ENCODE measurements at regions not wholly inside any gene's neighbourhood (a gene's known extent, or its start where the extent isn't known, plus 50 kb on each side); places are given as distances from the start of the nearest gene placed in this dataset.

DNA sequence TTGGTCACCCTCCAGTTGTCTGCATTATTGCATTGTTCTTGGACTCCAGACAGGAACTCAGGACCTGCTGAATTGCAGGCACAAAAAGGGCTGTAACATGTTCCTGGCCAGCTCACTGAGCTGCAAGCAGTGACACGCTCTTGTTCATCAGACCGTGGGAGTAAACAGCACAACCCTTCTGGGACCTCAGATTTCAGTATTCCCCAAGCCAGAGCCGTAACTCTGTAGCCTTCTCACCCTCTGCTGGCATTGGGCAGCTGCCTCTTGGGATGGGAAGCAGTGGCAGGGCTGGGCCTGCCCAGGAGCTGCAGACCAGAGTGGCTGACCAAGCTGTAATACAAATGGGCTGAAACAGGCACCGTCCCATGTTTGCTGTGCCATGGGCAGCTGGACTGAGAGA is 607.1 kb upstream of the BCHE start:
- H3K9me3 ChIP-seq (replicated peaks in 1 of 2; ENCODE audit: control insufficient read depth in 1 of 2, insufficient read depth in 1 of 2, low read length in 2 of 2) = peaks cover 5 to 20% of the 10 kb centered on the region in 2 donors
- no peak overlapping the region for H3K27ac Mint-ChIP-seq
- no peak overlapping the region for H3K9ac ChIP-seq (ENCODE audit: insufficient read depth, low read length, poor library complexity, severe bottlenecking)
- no peak overlapping the region for H3K4me3 ChIP-seq (replicated peaks in 1 of 3; ENCODE audit: low read depth in 2 of 3, low read length in 3 of 3)
- no peak overlapping the region for H2AFZ ChIP-seq (ENCODE audit: insufficient read depth, low read depth, low read length, poor library complexity, severe bottlenecking)
- H4K20me1 ChIP-seq (ENCODE audit: insufficient read depth, low read length) = no peaks in the 10 kb centered on the region
- no peaks in the 10 kb centered on the region for H3K4me1 Mint-ChIP-seq
- intact Hi-C loops (cut with micrococcal nuclease) = no loop called here
- H3K4me1 ChIP-seq (ENCODE audit: control insufficient read depth in 1 of 2, insufficient read depth in 2 of 2, low read length in 2 of 2) = no peaks in the 10 kb centered on the region
- H3K4me2 ChIP-seq (replicated peaks; ENCODE audit: extremely low read depth, low read length, poor library complexity, severe bottlenecking) = no peak overlapping the region
- H3K27me3 Mint-ChIP-seq (ENCODE audit: low read depth in 3 of 3) = peaks cover 0 to 1% (median 0%) of the 10 kb centered on the region in 3 donors
- no peaks in the 10 kb centered on the region for H3K27me3 ChIP-seq (ENCODE audit: control insufficient read depth in 2 of 2, insufficient read depth in 2 of 2, low read length in 2 of 2)
- H3K36me3 ChIP-seq (replicated peaks in 1 of 2; ENCODE audit: control insufficient read depth in 1 of 2, insufficient read depth in 2 of 2, low read length in 2 of 2) = no peaks in the 10 kb centered on the region
- TF ChIP-seq, protein P1, sequence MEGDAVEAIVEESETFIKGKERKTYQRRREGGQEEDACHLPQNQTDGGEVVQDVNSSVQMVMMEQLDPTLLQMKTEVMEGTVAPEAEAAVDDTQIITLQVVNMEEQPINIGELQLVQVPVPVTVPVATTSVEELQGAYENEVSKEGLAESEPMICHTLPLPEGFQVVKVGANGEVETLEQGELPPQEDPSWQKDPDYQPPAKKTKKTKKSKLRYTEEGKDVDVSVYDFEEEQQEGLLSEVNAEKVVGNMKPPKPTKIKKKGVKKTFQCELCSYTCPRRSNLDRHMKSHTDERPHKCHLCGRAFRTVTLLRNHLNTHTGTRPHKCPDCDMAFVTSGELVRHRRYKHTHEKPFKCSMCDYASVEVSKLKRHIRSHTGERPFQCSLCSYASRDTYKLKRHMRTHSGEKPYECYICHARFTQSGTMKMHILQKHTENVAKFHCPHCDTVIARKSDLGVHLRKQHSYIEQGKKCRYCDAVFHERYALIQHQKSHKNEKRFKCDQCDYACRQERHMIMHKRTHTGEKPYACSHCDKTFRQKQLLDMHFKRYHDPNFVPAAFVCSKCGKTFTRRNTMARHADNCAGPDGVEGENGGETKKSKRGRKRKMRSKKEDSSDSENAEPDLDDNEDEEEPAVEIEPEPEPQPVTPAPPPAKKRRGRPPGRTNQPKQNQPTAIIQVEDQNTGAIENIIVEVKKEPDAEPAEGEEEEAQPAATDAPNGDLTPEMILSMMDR (IDR thresholded peaks at IDR 0.05) = no peak
- H3K27ac ChIP-seq (ENCODE audit: low read depth in 1 of 2, low read length in 2 of 2) = no peak overlapping the region
- no peak for DNase-seq
- peaks cover 2 to 19% (median 6%) of the 10 kb centered on the region in 7 donors for H3K9me3 Mint-ChIP-seq
- 71% methylated on average over 4 of the region's 4 CpGs for WGBS (ENCODE audit: insufficient coverage)
- no peaks in the 10 kb centered on the region for H3K79me2 ChIP-seq (ENCODE audit: insufficient read depth, low read length)
- no peaks in the 10 kb centered on the region for H3K36me3 Mint-ChIP-seq
- H3K4me3 Mint-ChIP-seq = no peak overlapping the region

DNA sequence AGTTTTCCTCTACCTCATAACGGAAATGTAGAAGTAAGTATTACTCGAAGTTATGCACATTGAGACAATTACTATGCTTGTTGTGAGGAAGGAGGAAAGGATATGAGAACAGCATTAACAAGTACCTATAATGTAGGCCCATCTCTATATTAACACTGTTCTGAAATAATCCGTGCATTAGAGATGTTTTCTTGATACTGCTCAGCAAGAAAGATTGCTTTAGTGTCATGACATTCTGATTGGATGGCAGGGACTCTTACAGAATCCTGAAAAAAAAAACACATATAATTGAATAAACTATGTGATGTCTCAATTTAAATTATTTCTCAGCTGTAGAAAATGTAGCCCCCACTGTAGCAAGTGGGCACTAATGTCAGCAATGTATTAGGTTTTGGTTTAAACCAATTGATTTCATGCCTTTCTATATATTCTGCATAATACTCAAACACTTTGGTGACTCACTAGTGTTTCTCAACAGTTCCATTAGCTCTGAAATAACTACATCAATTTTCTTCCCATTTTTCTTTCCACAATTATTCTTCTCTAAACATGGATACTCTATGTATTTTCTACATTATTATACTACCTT is 598.3 kb upstream of the BCHE start:
- H2AFZ ChIP-seq (ENCODE audit: insufficient read depth, low read depth, low read length, poor library complexity, severe bottlenecking) = no peak overlapping the region

More for the DNA sequence above, 598.3 kb upstream of the BCHE start:
- TF ChIP-seq, protein P1 (IDR thresholded peaks at IDR 0.05) = no peak
- no peaks in the 10 kb centered on the region for H3K27me3 ChIP-seq (ENCODE audit: control insufficient read depth in 2 of 2, insufficient read depth in 2 of 2, low read length in 2 of 2)
- Mint-ChIP-seq H3K36me3 (no peaks in the 10 kb centered on the region), H3K4me1 (no peaks in the 10 kb centered on the region), H3K27ac (no peak overlapping the region), H3K4me3 (no peak overlapping the region), H3K27me3 (ENCODE audit: low read depth in 3 of 3) (no peaks in the 10 kb centered on the region), H3K9me3 (peaks cover 0 to 4% (median 0%) of the 10 kb centered on the region in 7 donors)
- no peaks in the 10 kb centered on the region for H3K36me3 ChIP-seq (replicated peaks in 1 of 2; ENCODE audit: control insufficient read depth in 1 of 2, insufficient read depth in 2 of 2, low read length in 2 of 2)
- H3K79me2 ChIP-seq (ENCODE audit: insufficient read depth, low read length) = no peaks in the 10 kb centered on the region
- no peaks in the 10 kb centered on the region for H3K4me1 ChIP-seq (ENCODE audit: control insufficient read depth in 1 of 2, insufficient read depth in 2 of 2, low read length in 2 of 2)
- H3K4me2 ChIP-seq (replicated peaks; ENCODE audit: extremely low read depth, low read length, poor library complexity, severe bottlenecking) = no peak overlapping the region
- H3K4me3 ChIP-seq (replicated peaks in 1 of 3; ENCODE audit: low read depth in 2 of 3, low read length in 3 of 3) = no peak overlapping the region
- H3K9me3 ChIP-seq (replicated peaks in 1 of 2; ENCODE audit: control insufficient read depth in 1 of 2, insufficient read depth in 1 of 2, low read length in 2 of 2) = no peaks in the 10 kb centered on the region
- H3K9ac ChIP-seq (ENCODE audit: insufficient read depth, low read length, poor library complexity, severe bottlenecking) = no peak overlapping the region
- intact Hi-C loops (cut with micrococcal nuclease) = no loop called here
- no peaks in the 10 kb centered on the region for H4K20me1 ChIP-seq (ENCODE audit: insufficient read depth, low read length)
- no peak for DNase-seq
- no peak overlapping the region for H3K27ac ChIP-seq (ENCODE audit: low read depth in 1 of 2, low read length in 2 of 2)
- WGBS (ENCODE audit: insufficient coverage) = no CpG with 5 or more reads among the region's 3 CpGs

Data from CD14-positive monocyte (primary cell).